ENCODE measurements at regions not wholly inside any gene's neighbourhood (a gene's known extent, or its start where the extent isn't known, plus 50 kb on each side); places are given as distances from the start of the nearest gene placed in this dataset.

DNA sequence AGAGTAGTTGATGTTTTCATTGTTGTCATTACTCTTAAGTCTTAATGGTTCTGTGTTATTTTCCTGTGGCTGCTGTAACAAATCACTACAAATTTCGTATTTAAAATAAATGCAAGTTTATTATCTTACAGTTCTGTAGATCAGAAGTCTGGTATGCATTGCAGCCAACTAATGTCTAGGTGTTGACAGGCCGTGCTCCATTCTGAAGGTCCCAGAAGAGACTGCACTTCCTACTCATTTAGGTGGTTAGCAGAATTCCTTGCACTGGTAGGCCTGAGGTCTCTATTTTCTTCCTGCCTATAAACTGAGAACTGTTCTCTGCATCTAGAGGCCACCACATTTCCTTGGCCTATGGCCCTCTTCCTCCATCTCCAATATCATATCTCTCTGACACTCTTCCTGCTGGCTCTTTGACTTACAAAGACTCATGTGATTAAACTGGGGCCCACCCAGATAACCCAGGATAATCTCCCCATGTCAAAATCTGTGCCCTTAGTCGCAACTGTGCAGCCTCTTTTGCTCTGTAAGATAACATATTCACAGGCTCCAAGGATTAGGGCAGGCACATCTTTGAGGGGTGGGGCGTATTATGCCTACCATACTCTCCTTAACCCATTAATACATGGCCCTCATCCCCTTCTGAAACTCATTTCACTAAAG is 468.4 kb downstream of the FOXO1 start:
- DNase-seq: no peak

DNA sequence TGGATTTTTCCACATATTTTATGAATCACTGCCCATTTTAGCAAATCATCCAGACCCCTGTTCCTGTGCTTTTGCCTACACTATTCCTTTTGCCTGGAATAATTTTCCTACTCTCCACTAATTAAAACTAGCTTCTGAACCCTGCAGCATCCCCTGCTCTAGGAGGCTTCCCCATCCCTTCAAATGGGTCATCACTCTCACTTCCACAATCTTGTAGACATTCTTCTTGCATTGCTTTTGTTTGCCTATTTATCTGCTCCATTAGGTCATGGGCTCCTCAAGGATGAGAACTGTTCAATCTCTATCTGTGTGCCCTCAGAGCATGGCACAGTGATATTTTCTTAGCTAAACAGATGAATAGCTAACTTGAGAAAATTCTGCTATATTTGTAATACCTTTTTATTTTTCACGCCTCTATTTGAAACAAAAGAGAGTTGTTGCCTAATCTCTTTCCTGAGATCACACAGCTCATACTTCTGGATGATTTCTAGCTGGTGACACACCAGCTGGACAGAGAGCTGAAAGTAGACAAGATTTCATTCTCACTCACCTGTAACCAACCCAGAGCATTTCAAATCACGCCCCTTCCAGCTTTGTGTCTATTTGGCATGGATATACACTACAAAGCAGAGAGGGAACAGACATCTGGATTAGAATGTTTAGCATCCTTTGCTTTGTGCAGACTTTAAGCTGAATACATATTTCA is 466.0 kb downstream of the FOXO1 start:
- peak; percentile 38 for DNase-seq

DNA sequence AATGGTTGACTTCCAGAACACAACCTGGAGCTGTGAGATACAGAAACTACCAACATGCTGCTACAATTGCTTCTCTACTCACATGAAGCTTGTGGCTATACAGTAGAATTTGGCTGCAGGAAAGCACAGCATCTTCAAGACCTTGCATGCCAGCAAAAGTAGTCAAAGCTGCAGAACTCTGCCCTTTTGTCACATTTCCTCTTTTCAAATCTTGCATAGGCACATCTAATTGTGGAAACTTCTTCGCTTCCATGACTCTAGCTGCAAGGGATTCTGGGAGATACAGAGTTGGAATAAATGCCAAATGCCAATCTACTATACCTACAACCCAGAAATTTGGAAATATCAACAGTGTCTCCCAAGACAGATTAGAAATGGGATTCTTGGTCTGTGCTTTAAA is 462.2 kb downstream of the FOXO1 start:
- no peak for DNase-seq

DNA sequence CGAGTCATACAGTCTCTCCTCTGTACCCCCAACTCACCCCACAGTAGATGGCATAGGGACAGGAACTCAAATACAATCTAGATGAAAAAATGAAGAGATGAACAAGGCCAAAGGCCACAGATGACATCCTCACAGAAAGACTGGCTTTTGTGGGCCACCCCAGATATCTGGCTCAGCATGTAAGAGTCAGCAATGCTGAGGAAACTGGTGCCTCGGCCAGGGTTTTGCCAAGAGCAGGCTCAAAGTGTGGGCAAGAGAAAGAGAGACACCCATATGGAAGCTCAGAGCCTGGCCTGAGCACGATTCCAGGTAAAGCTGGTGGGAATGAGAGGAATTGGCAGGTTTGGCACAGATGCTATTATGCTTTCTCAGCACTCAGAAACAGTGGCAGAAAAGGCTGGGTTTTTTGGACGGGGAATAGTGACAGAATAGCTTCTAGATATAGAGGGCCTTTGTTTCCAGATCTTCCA is 460.6 kb downstream of the FOXO1 start:
- no peak for DNase-seq

DNA sequence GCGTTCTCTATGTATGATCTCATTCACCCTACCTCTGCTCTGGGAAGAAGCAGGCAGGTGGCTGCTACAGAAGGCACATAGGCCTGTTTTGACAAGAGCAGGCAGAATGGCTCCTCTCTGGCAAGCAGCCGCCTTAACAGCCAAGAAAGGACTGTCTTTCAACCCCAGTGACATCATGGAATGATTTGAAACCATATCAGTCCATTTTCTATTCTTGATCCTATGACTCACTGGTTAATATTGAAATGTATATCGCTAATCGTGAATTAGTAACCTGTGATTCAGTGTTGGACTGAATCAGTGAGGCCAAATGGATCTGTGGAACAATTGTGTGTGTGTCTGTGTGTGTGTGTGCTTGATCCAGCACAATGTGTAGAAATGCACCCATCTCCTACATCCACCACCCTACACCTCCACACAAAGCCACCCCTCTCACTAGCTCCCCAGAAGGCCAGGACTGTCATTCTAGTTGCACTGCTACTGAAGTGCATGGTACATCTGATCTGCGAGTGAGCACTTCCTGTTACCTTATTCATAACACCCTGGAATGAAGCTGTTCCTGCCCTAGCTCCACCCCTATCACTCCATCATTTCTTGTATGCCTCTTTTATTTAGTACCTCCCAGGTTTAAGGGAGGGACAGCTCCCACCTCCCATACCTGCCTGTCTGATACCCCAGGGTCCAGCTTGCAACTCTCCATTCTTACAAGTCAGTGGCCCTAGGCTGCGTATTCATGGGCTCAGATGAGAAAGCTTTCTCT is 460.0 kb downstream of the FOXO1 start:
- peak; percentile 52 for DNase-seq

DNA sequence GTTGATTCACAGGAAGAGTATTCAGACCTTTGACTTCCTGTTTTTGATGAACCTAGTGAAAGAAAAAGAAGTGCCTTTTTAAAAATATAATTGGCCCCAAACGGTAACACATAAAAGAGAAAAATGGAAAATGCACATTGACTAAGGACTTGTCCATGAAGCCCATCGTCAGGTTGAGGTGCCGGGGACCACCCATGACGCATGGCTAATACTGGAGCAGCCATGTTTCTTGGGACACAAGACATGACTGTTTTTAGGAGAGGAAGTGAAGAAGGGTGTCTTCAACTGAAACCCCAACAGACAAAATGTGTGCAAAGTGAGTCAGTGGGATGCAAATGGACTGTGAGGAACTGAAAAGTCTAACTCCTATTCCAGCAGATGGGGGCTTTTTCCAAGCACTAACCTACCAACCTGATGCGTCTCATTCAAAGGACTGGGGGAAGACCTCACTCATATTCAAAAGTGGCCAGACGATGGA is 459.4 kb downstream of the FOXO1 start:
- peak; percentile 16 for DNase-seq

DNA sequence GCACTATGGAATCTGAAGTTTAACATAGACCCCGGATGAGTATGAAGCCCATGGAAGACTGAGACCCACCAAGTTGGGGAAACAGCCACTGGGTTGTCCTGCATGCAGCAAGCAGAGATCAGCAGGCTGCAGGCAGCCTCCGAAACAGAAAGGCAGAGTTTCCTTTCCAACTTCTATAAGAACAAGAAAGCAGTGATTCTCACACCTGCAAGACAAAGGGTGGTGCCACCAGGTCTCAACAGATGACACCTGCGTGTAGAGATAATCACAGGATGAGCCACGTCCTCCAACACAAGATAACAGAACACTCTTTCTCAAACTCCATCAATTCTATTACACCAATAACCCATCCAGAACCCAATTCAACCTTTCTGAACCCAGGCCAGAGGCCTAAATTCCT is 457.9 kb downstream of the FOXO1 start:
- no peak for DNase-seq

DNA sequence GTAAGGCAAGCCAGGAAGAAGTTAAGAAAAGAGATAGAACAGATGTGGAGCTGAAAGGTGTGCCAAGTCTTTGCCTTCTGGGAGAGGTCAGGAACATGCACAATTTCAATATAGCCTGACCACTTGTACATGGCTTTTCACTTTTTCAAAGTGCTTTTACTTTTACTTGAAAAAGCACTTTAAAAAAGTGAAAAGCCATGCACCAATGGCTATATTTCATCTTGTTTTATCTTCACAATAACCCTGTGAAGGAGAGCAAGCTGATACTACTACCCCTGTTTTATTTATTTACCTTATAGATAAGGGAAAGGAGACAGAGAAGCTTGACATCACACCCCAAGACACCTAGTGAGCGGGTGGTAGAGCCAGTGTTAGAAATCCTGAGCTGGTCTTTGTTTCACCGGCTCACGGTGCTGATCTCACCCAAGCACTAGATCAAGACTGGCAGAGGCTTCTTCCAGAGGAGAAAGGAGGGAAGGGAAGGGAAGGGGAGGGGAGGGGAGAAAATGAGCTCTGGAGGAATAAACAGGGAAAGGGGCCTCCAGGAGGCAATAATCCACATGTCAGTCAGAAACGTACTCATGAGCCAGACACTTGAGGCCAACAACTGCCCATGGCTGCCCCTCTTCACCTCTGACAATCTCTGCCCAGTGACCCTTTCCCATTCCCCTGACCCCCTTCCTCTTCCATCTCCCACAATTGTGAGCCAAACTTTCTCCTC is 455.4 kb downstream of the FOXO1 start:
- DNase-seq: no peak

DNA sequence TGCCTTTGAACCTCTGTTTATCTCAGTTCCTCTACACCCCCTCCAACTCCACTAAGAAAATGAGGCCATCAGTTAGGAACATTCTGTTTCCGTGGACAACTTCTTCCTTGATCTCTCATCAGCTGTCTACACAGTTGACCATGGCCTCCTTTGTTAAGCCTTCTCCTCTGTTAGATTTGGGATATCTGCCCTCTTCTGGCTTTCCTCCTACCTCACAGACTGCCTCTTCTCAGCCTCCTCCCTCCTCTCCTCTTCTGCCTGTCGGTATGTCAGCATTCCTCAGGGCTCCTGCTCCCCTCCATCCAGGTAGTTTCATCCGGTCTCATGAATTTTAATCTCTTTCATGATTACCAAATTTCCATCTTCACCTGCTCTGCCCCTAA is 454.9 kb downstream of the FOXO1 start:
- no peak for DNase-seq

DNA sequence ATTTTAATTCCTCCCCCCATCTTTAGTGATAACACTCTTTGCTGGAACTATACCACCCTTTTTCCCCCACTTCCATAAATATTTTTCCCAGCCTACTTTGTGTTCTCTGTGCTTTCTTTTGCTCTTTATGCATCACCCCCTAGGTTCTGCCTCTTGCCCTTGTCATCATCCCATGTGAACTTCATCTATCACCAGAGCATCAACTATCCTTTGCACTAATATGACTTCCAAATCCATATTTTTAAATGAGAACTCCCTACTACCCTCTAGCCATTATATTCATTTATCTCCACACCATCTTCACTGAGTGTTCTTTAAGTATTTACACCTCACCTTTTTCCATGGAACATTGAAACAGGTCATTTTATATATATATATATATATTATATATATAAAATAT is 452.7 kb downstream of the FOXO1 start:
- no peak for DNase-seq

DNA sequence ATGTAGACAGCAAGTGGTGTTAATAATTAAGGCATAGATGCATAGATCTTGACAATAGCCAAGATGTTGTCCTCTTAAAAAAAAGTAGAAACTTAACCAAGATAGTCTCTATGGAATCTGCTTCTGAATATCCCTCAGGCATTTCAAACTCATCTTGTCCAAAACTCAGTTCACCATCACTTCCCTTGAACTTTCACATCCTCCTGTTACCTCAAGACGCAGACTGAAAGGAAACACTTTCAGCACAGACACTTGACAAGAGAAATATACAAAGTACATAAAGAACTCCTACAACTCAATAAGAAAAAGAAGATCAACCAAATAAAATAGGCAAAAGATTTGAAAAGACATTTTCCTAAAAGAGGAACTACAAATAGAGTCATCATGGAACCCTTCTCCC is 451.1 kb downstream of the FOXO1 start:
- no peak for DNase-seq

DNA sequence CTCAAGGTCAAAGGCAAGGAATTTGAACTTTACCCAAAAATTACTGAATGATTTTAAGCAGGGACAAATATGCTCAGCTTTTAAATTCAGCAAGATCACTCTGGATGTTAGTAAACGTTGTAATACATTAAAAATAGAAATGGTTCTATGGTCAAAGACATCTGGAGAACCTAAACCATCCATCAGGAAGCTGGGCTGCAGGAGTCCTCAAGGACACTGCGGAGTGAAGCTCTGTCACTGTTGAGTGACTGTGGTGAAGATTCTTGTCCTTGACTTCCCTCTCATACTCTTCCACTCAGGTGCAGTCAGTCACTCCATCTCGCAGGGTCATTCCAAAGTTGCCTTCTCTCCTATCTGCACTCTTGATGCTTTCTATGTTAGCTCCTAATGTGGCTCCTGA is 450.7 kb downstream of the FOXO1 start:
- DNase-seq: no peak

DNA sequence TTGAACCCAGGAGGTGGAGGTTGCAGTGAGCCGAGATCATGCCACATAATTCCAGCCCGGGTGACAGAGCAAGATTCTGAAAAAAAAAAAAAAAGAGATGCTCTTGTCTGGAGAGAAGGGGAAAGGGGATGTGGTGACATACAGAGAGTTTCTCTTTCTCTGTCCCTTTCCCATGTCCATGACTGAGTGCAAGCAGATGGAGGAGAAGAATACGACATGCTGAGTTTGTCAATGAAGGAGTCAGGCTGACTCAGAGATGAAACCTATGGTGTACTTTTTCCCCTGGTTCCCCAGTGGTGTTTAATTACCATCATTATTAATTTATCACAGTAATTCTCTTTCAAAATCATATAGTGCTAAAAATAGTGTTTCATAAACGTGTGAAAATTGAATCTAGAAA is 448.8 kb downstream of the FOXO1 start:
- DNase-seq: no peak

DNA sequence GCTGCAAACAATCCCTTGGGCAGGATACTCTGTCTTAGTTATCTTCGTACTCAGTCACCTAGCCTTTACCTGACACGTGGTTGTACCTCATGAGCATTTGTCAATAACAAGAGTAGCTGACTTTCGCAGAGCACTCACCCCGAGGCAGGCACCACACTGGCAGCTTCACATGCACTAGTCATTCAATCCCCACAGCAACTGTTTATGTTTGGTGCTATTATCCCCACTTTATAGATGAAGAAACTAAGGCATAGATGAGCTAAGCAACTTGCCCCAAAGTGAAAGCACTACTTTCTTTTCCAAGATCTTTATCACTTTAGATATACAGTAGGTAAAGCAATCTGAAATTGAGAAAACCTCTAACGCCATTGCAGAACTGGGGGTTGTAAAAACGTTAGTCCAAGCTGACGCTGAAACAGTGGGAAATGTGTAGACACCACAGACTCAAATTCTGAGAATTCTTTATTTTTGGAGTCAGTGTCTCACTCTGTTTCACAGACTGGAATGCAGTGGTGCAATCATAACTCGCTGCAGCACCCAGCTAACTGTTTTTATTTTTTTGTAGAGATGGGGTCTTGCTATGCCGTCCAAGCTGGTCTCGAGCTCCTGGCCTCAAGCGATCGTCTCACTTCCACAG is 446.0 kb downstream of the FOXO1 start:
- peak; percentile 78 for DNase-seq

DNA sequence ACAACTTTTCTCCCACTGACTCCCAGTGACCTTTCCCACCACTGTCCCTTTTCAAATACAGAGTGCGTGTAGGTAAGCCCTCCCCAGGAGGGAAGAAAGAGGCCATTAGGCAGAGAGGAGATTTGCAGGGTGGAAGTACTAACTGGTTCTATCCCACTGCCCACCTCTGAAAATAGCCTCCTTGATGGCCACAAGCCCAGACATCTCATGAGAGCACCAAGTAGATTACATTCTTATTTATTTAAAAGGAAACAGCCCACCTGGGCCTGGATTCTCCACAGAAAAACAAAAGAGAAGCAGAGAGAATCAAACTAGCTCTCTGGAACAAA is 445.3 kb downstream of the FOXO1 start:
- no peak for DNase-seq

DNA sequence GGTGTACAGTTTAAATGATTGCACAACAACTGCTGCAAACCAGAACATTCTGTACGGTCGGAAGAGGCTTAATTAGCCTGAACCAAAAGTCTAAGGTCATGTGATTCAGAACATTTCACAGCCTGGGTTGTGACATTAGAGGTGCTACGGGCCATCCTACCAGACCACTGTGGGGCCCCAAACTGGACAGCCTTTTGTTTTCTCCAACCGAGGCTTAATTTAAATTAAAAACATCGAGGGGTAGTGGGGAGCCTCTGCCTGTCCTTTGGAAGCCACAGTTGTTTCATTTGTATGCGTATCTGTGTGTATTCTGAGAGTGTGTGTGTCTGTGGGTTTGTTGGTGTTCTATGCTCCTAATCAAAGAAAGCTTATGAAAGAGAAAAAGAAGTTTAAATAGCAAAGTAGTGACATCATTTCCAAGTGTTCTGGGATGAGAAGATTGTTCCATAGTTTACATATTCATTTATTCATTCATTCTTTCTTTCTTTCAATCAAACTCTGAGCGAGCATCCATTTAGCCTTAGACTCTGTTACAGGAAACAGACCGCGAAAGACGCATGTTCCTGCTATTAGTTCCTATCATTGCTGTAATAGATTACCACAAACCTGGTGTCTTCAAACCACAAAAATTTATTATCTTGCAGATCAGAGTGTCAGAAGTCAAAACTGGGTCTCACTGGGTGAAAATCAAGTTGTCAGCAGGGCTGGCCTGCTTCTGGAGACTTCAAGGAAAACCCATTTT is 444.8 kb downstream of the FOXO1 start:
- DNase-seq: peak; percentile 66

DNA sequence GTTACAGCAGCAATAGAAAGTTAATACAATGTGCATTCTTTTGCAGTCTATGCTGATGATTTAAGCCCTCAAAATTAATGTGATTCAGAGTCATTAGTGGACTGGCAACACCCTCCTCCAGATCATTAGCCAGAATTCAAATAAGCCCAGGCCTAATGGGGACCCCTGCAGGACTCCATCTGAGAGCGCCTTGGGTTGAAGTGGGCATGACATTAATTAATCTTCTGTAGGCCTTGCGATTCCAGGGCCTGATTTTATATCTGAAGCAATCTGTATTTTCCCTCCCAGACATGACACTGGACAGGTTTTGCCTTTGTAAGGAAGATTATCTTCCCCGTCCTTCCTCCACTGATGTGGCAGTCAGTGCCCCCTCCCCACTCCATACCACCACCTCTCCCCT is 442.9 kb downstream of the FOXO1 start:
- DNase-seq: no peak

DNA sequence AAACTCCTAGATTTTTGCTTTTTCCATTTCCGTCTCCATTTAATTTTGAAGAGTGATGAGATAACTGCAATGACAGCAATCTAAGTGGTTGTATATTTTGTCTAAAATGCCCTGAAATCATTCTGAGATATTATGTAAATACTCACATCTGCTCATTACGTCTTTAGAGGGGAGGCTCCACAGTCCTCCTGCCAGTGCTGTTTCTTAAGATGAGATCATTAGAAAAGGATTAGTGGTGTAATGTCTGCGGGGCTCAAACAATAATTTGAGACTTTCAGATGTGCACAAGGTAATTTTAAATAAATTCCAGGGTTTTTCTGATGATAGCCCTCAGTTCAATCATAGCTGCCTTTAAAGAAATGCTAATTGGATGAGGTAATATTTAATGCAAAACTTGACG is 437.9 kb downstream of the FOXO1 start:
- no peak for DNase-seq

DNA sequence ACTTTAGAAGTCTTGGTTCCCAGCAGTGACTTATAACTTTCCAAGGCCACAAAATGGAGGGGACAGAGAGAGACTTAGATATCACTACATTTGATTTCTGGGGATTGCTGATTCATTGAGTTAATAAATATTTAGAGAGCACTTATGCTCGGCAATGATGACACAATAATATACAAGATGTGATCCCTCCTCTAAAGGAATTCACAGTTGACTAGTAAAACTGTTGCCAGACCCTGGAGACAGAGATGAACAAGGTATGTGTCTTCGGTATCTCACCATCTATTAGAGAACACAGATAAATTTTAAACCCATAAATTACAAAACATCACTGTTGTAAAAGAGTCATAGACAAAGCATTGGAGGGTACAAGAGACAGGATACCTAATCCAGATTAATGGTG is 437.5 kb downstream of the FOXO1 start:
- no peak for DNase-seq

DNA sequence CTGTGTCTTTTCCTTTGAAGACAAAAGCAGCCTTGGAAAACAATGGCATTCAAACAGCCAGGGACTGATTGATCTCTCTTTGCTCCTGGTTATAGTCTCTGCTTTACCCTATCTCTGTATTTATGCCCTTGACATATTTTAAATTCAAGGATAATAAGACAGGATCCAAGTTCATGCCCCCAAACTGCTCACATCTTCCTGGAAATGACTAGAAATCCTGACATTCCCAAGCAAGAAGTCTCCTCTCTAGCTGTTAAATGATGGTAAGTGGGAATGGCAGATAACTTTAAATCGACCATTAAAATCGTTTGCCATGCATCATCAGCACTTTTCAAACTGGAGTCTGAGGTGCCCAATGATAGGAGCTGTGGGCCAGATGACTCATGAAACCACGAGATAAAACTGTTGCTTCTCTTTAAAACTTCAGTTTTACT is 435.6 kb downstream of the FOXO1 start:
- no peak for DNase-seq

DNA sequence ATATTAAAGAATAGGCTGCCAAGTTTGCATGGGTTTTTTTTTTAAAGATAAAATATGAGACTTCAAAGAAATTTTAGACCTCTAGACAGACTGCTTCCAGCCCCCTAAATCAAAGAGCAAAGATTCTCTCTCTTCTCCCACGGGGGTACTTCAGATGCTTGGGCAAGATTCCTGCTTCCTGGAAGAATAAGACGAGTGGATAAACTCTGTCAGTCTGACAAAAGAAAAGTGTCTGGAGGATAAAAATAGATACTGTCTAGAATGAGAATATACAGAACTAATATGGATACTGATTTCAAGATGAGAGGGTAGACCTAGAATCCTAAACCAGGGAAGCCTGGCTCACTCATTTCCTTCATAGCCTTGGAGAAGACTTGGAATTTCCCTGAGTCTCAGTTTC is 435.1 kb downstream of the FOXO1 start:
- DNase-seq: no peak

DNA sequence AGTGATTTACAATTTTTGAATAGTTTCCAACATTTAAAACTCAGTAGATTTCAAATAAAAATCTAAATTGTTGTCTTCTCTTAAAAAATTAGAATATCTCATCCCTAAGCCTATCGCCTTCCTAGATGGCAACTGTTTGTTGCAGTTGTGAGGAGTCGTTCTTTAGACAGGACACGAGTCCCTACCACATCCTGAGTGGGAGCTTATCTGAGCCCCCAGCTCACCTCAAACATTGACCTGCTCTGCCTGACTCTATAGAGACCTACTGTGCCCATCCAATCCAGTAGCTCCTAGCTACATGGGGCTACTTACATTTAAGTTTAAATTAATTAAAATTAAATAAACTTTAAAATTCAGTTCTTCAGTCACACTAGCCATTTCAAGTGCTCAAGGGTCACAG is 434.7 kb downstream of the FOXO1 start:
- DNase-seq: no peak
